NCI-H510A (cell line): ENCODE measurements at regions not wholly inside any gene's neighbourhood (a gene's known extent, or its start where the extent isn't known, plus 50 kb on each side); places are given as distances from the start of the nearest gene placed in this dataset.
"Not testable (repeated sequence)": the region's sequence is repeated elsewhere in the genome, so short reads cannot be mapped to it uniquely, and the experiment has no call there.

ENCODE experiments used
- DNase-seq: peaks from one replicate; lab custom pipeline; 2025; lab: John Stamatoyannopoulos, UW

GRCh38 chr6:93083337-93084230, 335.8 kb downstream of the EPHA7 start:
- DNase-seq = no peak

DNA sequence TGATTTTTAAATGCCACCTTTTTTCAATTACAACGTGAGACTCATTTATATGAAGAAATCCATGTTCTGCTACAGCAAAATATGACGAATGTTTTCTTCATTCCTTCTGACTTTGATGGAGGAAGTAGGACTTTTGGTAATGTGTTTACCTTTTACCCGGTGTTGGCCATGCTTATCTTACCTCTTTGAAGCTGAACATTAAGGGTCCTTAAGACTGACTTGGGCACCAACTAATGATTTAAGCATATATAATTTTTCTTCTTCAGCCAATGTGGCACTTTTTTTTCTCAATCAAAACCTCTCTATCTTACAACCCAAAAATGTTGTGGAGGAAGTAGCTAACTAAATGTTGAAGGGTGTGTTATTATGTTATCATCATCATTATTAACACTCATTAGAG, 337.5 kb downstream of the EPHA7 start:
- DNase-seq = no peak

GRCh38 chr6:93079061-93079460, 340.3 kb downstream of the EPHA7 start:
- no peak for DNase-seq

- DNase-seq = no peak
Measured at GRCh38 chr6:93073811-93074210, 345.5 kb downstream of the EPHA7 start.

GRCh38 chr6:93069856-93070255, 349.5 kb downstream of the EPHA7 start:
- no peak for DNase-seq

DNA sequence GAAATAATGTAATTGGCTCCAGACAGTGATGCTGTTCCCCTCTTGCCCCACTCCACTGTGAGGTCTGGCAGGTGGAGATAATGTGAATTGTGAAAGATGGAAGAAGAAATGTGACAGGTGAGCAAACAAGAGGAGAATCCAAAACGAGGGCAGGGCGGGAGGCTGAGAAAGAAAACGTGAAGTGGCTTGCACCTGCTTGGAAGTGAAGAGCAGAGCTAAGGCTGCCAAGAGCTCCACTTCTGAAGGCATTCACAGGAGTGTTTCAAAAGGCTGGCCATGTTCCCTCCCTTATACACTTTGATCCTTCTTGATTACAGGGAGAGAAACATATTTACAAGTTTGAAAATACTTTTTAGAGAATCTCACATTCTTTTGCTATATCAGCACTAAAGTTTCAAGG, 359.4 kb downstream of the EPHA7 start:
- DNase-seq = peak; percentile 88

DNA sequence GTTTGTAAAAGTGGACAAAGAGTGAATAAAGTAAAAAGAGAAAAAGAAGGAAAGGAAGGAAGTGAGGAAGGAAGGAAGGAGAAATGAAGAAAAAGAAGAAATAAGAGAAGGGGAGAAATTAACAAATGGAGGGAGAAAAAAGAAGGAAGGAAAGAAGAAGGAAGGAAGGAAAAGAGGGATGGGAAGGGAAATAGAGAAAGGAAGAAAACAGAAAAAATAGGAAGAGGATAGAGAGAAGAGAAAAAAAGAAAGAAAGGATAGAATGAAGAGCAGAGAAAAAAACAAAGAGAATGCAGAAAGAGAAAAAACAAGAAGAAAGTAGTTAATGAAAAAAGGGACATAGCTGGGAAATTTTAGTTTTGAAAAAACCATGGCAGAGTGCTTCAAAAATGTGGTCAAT, 361.8 kb downstream of the EPHA7 start:
- no peak for DNase-seq

- no peak for DNase-seq
Measured at GRCh38 chr6:93048381-93048780, 371.0 kb downstream of the EPHA7 start.

DNA sequence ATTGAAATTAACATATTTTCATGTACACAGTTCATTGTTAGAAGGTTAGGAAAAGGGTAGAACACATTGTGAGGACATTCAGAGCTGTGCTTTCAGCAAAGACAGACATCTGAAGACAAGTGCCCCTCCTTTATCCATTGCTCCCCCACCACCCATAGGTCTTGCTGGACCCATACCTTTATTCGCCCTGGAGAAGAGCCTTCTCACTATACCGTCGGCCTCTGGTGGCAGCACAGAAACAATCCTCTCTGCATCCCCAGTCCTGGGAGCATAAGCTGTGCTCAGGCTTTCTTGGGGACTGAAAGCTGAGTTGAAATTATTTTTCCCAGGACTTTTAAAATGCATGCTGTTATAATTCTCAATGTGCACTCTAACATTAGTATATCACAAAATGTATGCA, 372.3 kb downstream of the EPHA7 start:
- no peak for DNase-seq

- DNase-seq = no peak
Measured at GRCh38 chr6:93045156-93045555, 374.2 kb downstream of the EPHA7 start.

DNA sequence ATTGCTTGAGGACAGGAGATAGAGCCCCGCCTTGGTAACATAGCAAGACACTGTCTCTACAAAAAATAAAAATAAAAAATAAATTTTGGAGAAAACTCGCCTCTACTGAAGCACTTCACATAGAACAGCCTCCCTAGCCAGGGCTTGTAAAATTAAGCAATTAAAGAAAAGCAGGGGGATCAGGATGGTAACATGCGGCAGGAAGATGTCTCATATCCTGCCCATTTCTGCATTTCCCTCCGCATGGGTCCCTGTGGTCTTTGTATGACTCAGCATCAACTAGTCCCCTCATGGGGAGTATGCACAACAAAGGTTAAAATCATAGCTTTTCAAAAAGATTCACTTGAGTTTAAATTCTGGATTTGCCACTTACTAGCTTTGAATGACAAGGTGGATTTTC, 379.0 kb downstream of the EPHA7 start:
- no peak for DNase-seq

GRCh38 chr6:93036835-93037234, 382.5 kb downstream of the EPHA7 start:
- no peak for DNase-seq

GRCh38 chr6:93035756-93036155, 383.6 kb downstream of the EPHA7 start:
- DNase-seq = no peak

DNA sequence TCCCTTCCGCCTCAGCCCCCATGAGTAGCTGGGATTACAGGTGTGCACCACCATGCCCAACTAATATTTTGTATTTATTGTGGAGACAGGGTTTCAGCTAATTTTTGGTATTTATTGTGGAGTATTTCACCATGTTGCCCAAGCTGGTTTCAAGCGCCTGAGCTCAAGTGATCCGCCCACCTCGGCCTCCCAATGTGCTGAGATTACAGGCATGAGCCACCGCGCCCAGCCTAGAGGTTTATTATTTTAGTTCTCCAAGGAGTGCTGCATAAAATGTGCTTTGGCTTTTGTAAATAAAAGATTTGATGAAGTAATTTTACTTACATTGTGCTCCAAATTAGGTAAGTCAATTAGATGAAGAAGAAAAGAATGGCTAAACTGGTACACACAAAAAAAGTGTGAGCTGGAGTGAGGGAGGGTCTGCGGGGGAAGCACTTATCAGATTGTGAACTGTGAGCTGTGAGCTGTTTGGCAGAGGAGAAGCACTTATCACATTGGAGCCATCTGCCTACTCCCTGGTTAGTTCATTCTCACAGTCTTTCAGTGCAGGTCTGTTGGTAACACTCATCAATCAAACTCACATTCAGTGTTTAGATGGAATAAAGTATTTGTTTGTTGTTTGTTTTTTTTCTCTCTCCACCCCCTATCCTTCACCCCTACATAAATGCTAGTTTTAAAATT, 398.0 kb downstream of the EPHA7 start:
- no peak for DNase-seq

DNA sequence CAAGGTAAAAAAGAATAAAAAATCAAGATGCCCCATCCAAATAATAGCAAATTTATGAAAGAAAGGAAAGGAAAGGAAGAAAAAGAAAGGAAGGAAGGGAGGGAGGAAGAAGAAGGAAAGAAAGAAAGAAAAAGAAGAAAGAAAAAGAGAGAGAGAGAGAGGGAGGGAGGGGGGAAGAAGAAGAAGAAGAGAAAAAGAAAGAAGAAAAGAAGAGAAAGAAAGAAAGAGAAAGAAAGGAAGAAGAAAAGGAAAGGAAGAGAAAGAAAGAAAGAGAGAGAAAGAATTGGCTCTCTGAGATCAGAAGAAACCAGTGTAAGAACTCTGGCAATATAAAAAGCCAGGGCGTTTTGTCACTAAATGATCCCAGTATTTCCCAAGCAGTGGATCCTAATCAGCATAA, 401.7 kb downstream of the EPHA7 start:
- no peak for DNase-seq

DNA sequence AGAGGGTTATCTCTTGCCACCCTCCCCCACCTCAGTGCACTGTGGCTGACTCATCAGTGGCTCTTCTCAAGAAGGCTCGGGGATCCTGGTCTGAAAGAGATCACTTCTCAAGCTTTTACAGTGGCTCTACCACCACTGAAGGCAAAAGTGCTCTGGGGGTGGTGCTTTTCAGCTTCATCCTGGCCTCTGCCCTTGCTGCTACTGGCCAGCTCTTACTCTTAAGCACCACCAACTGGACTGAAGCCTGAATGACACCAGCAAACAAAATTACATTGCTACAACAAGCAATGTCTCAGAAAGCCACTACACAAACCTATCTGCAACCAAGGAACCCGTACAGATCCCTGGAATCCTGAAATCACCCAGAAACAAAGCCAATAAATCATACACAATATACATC, 402.1 kb downstream of the EPHA7 start:
- DNase-seq = no peak

- DNase-seq = no peak
Measured at GRCh38 chr6:93013054-93013453, 406.3 kb downstream of the EPHA7 start.

GRCh38 chr6:93008375-93008774, 411.0 kb downstream of the EPHA7 start:
- no peak for DNase-seq

DNA sequence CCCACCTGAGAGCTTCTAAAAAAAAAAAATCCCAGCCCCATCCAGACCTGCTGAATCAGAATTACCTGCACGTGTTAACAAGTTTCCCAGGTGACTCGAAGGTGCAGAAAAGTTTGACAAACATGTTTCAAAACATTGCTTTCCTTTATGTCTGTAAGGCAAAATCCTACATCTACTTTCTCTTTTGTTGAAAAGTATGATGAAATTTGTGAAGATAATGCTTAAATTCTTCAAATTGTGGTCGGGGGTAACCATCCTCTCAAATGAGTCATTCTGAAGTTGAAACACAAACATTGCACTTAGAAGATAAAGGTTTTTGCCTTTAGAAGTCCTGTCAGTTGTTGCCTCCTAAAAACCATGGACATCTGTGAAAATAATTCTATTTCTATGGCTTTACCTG, 429.7 kb downstream of the EPHA7 start:
- DNase-seq = no peak

DNA sequence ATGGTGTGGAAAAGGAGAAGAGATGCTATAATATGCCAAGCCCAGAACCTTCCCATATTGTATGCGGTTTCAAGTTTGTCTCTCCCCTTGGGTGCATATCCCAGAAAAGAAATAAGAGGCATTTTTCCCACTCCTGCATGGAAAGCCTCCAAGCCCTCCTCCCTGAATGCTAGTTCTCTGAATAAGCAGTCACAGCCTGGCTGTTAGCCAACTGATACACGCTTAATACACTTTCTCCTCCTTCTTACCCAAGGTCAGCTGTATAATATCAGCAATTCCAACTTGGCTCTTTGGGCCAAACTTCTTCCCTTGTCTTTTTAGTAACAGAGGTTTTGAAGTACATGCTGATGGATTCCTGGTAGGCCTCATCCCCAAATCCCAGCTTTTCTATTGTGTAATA, 440.1 kb downstream of the EPHA7 start:
- DNase-seq = no peak

- DNase-seq = no peak
Measured at GRCh38 chr6:92977018-92977417, 442.3 kb downstream of the EPHA7 start.

GRCh38 chr6:92967362-92967761, 452.0 kb downstream of the EPHA7 start:
- no peak for DNase-seq

DNA sequence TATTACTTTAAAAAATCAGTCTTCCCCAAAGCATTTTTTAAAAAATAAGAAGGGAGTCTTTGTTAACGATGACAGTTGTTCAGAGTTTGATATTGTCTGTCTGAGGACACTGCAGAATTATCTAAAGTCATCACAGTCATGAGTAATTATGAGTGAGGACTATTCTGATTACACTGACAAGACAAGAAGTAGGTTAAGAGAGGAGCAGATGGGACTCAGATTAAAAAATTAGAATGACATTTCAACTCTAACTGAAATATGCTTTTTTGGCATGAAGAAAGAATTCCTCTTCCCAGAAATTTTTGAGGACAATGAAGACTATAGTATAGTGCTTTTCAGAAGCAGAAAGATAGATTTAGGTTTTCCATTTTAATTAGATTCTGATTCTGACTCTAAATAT, 456.5 kb downstream of the EPHA7 start:
- DNase-seq = no peak

GRCh38 chr6:92952111-92952510, 467.2 kb downstream of the EPHA7 start:
- not testable (repeated sequence) for DNase-seq
